ENCODE measurements at regions not wholly inside any gene's neighbourhood (a gene's known extent, or its start where the extent isn't known, plus 50 kb on each side); places are given as distances from the start of the nearest gene placed in this dataset.

DNA sequence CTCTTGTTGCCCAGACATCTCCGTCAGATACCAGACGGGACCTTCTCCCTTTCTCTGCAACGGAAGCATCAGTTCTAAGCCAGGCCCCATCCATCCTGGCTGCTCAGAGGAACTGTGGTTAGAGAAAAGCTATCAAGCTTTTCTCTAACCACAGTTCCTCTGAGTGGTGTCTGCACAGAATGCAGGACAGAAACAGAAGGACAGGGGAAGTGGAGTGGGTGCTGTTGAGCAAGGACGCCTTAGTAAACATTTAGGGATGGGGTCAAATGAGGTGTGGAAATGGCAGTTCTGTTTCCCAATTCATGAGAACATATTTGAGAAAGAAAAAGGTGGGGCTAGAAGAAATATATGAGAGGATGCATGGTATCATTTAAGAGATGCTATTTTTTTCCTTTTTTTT, 283.8 kb downstream of the CRLF2 start:
- DNase-seq (ENCODE audit: low read depth): no peak
- TF ChIP-seq, protein P1, sequence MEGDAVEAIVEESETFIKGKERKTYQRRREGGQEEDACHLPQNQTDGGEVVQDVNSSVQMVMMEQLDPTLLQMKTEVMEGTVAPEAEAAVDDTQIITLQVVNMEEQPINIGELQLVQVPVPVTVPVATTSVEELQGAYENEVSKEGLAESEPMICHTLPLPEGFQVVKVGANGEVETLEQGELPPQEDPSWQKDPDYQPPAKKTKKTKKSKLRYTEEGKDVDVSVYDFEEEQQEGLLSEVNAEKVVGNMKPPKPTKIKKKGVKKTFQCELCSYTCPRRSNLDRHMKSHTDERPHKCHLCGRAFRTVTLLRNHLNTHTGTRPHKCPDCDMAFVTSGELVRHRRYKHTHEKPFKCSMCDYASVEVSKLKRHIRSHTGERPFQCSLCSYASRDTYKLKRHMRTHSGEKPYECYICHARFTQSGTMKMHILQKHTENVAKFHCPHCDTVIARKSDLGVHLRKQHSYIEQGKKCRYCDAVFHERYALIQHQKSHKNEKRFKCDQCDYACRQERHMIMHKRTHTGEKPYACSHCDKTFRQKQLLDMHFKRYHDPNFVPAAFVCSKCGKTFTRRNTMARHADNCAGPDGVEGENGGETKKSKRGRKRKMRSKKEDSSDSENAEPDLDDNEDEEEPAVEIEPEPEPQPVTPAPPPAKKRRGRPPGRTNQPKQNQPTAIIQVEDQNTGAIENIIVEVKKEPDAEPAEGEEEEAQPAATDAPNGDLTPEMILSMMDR (conservative IDR thresholded peaks at IDR 0.05; ENCODE audit: low read length): no peak
- H3K4me3 ChIP-seq (ENCODE audit: low read length): no peak overlapping the region

DNA sequence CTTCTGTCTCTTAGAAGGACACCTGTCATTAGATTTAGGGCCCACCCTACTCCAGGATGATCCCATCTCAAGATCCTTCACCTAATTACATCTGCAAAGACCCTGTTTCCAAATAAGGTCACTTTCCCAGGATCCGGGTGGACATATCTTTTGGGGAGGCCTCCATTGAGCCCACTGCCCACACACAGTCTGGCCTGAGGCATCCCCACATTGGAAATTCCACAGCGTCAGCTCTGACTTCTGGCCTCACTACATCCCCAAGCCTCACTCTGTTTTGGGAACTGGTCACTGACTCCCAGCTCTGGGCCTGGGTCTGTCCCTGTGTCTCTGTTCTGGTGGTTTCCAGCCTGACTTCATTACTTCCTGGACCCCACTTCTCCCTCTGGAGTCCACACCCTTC, 285.5 kb downstream of the CRLF2 start:
- DNase-seq (ENCODE audit: low read depth): no peak
- no peak overlapping the region for H3K4me3 ChIP-seq (ENCODE audit: low read length)
- TF ChIP-seq, protein P1 (conservative IDR thresholded peaks at IDR 0.05; ENCODE audit: low read length): no peak

DNA sequence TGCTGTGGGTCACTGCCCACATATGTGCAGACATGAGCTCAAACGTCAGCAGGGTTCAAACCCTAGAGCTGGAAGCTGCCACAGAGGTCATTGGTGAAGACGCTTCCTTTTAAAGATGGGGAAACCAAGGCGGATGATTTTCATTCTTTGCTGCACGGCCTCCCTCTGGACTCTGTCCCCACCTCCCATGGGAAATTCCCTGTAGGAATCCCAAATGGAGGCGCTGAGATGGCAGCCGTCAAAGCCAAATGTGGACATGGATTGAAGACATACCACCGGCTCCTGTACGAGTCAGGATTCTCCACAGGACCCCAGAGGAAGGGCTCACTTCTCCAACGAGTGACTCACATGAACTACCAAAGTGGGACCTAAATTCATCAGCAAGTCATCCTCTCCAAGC, 286.4 kb downstream of the CRLF2 start:
- no peak overlapping the region for H3K4me3 ChIP-seq (ENCODE audit: low read length)
- no peak for DNase-seq (ENCODE audit: low read depth)
- TF ChIP-seq, protein P1 (conservative IDR thresholded peaks at IDR 0.05; ENCODE audit: low read length): no peak

DNA sequence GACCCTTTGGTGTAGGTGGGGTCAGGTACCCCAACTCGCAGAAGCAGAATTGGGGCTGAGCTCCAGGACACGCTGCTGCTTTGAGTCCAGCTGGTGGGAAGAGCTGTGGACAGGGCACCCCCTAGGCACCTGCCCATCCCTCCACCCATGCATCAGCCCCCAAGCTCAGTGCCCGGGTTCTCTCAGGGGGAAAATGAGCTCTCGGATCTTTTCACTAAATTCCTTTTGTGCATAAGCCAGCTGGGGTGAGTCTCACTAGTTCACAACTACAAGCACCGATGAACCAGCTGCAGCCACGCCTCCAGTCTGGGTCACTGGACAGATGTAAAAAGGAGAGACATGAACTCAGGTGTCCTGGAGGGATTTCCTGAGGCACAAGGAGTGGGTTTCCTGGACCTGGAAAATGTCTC, 286.8 kb downstream of the CRLF2 start:
- no peak for DNase-seq (ENCODE audit: low read depth)
- TF ChIP-seq, protein P1 (conservative IDR thresholded peaks at IDR 0.05; ENCODE audit: low read length): no peak
- no peak overlapping the region for H3K4me3 ChIP-seq (ENCODE audit: low read length)

DNA sequence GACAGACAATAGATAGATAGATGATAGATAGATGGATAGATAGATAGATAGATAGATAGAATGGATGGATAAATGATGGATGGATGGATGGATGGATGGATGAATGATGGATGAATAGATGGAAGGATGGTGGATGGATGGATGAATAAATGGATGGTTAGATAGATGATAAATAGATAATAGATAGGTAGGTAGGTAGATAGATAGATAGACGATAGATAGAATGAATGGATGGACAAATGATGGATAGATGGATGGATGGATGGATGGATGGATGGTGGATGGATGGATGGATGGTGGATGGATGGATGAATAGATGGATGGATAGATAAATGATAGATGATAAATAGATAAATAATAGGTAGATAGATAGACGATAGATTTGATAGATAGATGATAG, 287.4 kb downstream of the CRLF2 start:
- TF ChIP-seq, protein P1 (conservative IDR thresholded peaks at IDR 0.05; ENCODE audit: low read length): no peak
- DNase-seq (ENCODE audit: low read depth): no peak
- no peak overlapping the region for H3K4me3 ChIP-seq (ENCODE audit: low read length)

DNA sequence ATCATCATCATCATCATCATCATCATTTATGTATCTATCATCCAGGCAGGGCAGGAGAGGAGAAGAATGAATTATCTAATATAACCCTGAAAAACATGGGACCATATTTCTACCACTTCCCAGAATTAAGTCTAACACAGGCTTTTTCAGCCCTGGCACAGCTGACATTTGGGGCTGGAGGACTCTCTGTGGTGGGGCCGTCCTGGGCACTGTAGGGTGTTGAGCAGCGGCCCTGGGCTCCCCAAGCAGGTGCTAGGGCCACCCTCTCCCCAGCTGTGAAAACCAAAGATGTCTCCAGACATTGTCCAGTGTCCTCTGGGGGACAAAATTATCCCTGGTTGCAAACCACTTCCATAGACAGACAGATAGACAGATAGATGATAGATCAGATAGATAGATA, 288.4 kb downstream of the CRLF2 start:
- DNase-seq (ENCODE audit: low read depth): no peak
- TF ChIP-seq, protein P1 (conservative IDR thresholded peaks at IDR 0.05; ENCODE audit: low read length): no peak
- no peak overlapping the region for H3K4me3 ChIP-seq (ENCODE audit: low read length)

DNA sequence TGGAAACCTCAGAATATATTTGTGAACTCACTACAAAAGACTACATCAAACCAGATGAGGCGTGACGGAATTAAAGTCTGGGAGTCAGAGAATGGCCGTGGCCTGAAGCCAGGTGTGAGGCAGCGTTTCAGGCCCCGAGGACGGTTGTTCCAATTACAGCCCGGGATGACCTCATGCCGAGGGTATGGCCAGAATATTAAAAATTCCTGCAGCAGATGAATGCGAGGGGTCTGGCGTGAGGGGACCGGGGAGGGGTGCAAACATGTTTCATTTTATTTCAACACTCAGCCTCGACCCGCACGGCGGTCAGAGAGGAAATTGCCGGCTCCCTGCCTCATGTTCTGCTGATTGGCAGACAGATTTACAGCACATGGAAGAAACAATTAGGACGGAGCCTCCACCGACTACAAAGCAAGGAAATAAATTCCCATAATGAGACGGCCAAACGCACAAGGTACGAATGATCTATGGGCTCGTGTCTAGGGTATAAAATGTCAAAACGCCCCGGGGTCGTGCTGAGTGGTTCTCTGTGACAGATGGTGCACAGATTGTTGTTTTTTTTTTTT, 289.7 kb downstream of the SHOX start:
- no peak overlapping the region for H3K4me3 ChIP-seq (ENCODE audit: low read length)
- DNase-seq (ENCODE audit: low read depth): peak; percentile 90
- TF ChIP-seq, protein P1 (conservative IDR thresholded peaks at IDR 0.05; ENCODE audit: low read length): no peak
